ENCODE measurements at regions not wholly inside any gene's neighbourhood (a gene's known extent, or its start where the extent isn't known, plus 50 kb on each side); places are given as distances from the start of the nearest gene placed in this dataset.
"Not testable (repeated sequence)": the region's sequence is repeated elsewhere in the genome, so short reads cannot be mapped to it uniquely, and the experiment has no call there.

- not testable (repeated sequence) for DNase-seq
These were observed 69.6 kb upstream of the CCDC6 start for GRCh38 chr10:59975918-59976317.

DNA sequence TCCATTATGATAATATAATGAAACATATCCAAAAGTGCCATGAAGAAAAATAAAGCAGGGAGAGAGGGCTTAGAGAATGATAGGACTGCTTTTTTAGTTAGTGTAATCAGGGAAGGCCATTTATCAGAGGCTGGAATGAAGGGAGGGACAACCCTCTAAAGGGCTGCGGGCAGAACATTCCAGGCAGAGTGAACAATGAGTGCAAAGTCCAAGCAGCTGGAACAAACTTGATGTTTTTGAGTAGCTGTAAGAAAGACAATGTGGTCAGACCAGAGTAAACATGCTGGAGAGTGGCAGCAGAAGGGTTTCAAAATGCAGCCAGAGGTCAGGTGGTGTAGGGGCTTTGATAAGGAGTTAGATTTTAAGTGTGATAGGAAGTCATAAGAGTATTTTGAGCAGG lies 65.6 kb upstream of the CCDC6 start:
- no peak for DNase-seq

GRCh38 chr10:59970396-59971368 lies 64.3 kb upstream of the CCDC6 start:
- no peak for DNase-seq

DNA sequence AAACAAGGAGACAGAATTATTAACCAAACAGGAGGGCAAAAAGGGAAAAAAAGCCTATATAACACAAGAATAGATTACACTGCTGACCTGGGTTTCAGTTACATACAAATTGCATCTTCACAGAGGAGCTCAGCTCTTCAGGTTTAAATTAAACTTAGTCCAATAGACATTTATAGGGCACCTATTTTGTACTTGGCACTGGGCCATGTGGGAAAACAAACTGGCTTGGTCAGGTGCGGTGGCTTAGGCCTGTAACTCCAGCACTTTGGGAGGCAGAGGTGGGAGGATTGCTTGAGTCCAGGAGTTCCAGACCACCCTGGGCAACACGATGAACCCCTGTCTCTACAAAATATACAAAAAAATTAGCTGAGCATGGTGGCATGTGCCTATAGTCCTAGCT lies 62.3 kb upstream of the CCDC6 start:
- no peak for DNase-seq

- no peak for DNase-seq
These were observed 60.7 kb upstream of the CCDC6 start for GRCh38 chr10:59967079-59967478.

- DNase-seq, result peak; percentile 61
These were observed 59.7 kb upstream of the CCDC6 start for GRCh38 chr10:59965899-59966650.

GRCh38 chr10:59962756-59963155 lies 56.4 kb upstream of the CCDC6 start:
- no peak for DNase-seq

GRCh38 chr10:59960751-59961150 lies 54.4 kb upstream of the CCDC6 start:
- DNase-seq, result no peak

- DNase-seq, result no peak
These were observed 53.2 kb upstream of the CCDC6 start for GRCh38 chr10:59959504-59960018.

DNA sequence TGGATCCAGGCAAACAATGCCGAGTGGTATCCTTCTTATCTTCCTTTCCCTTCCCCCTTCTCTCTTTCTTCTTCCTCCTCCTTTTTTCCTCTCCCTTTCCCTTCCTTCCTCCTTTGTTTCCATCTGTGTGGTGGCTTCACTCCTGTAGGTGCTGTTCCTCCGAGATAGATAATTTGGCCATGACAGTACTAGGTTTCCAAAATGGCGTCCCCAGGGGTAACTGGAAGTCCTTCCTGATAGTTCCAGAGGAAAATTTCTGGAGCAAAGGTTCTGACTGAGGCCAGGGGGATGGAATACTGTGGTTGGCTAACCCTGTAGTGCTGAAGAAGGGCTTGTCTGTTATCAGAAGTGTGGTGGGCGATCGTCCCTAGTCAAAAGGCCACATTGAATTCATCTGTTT lies 52.5 kb upstream of the CCDC6 start:
- DNase-seq, result no peak

GRCh38 chr10:59957975-59958374 lies 51.6 kb upstream of the CCDC6 start:
- no peak for DNase-seq
